ENCODE measurements at regions not wholly inside any gene's neighbourhood (a gene's known extent, or its start where the extent isn't known, plus 50 kb on each side); places are given as distances from the start of the nearest gene placed in this dataset.

DNA sequence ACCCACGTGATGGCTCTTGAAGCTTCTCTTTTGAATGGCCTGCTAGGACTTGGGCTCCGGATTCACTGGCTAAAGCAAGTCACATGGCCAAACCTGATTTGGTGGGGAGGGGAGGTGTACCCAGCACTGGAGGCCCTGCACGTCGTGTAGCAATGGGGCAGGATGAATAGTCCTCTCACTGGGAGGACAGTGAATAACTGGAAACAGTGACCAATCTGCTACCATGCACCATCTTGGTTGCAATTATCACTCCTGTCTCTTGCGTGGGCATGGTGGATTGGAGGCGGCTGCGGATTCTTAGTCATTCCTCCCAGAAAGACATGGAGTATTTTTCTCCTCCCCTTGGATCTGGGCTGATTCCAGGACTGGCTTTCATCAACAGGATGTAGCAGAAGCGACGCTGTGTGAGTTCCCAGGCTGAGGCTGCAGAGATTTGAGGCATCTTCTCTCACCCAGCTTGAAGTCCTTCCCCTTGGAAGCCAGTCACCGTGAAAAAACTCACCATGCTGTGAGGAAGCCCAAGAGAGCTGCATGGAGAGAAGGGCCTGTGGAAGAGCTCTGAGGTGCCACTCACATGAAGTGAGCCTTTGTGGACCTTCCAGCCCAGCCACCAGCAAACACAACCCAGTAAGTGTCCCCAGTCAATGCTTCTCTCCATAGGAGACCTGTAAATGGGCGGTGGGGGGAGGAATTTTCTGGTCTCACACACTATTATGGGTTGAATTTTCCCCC lies 70.4 kb downstream of the IGLL1 start:
- TF ChIP-seq GATA3 (IDR thresholded peaks at IDR 0.05; ENCODE audit: low read depth, low read length): no peak
- no peak for TF ChIP-seq GATA2 (IDR thresholded peaks at IDR 0.05; ENCODE audit: low read depth, low read length)
